IMR-90 (cell line): ENCODE measurements at regions not wholly inside any gene's neighbourhood (a gene's known extent, or its start where the extent isn't known, plus 50 kb on each side); places are given as distances from the start of the nearest gene placed in this dataset.

ENCODE experiments used
- ATAC-seq: fragments of 200-7000 bp; cut with Tn5 transposase; 2 replicates; pipeline ENCODE4 v1.9.1; 2020; ENCODE audit warnings: low read depth, mild to moderate bottlenecking, moderate library complexity
- BruUV-seq: library from RNA; stranded (reverse); fragments of 400-500 nt; replicated peaks from 2 replicates; lab custom pipeline; 2021; lab: Mats Ljungman, UMichigan
- CTCF ChIA-PET: fragments of 300-600 bp; formaldehyde crosslinking; extraction: SDS; loops from one replicate; lab custom pipeline; 2021; ENCODE audit warnings: antibody characterized with exemption; lab: Yijun Ruan, JAX
- POLR2A ChIA-PET: fragments of 300-600 bp; sonication (Branson Sonifier 250); formaldehyde crosslinking; loops from one replicate; lab custom pipeline; 2022; ENCODE audit warnings: antibody characterized with exemption; ENCODE audit not compliant: unreplicated experiment; lab: Charles Lee
- DNase-seq: peaks from one replicate; pipeline ENCODE4 v3.0.0; 2013
- H2AFZ ChIP-seq: replicated peaks from 2 replicates; pipeline ENCODE3; 2013; ENCODE audit warnings: low read length, mild to moderate bottlenecking; ENCODE audit not compliant: poor library complexity
- H2AK5ac ChIP-seq: 2 replicates; pipeline ENCODE4 v1.6.1; 2013; ENCODE audit warnings: low read depth, low read length, inconsistent platforms
- H2AK9ac ChIP-seq: replicated peaks from 2 replicates; pipeline ENCODE3; 2013; ENCODE audit warnings: mild to moderate bottlenecking, low read depth, low read length, moderate library complexity; ENCODE audit not compliant: poor library complexity
- H2BK120ac ChIP-seq: 2 replicates; pipeline ENCODE4 v1.6.1; 2013; ENCODE audit warnings: low read depth, low read length, inconsistent platforms
- H2BK15ac ChIP-seq: 3 replicates; pipeline ENCODE4 v1.6.1; 2013; ENCODE audit warnings: low read depth, low read length, inconsistent platforms
- H2BK20ac ChIP-seq: 2 replicates; pipeline ENCODE4 v1.6.1; 2013; ENCODE audit warnings: low read depth, mild to moderate bottlenecking, inconsistent platforms, low read length, moderate library complexity
- H2BK5ac ChIP-seq: 2 replicates; pipeline ENCODE4 v1.6.1; 2013; ENCODE audit warnings: mild to moderate bottlenecking, low read depth, low read length, inconsistent platforms; ENCODE audit not compliant: poor library complexity, severe bottlenecking
- H3K14ac ChIP-seq: replicated peaks from 2 replicates; pipeline ENCODE4 v1.6.1; 2013; ENCODE audit warnings: low read depth, low read length, inconsistent platforms
- H3K18ac ChIP-seq: 2 replicates; pipeline ENCODE4 v1.6.1; 2013; ENCODE audit warnings: low read depth, low read length, control low read depth
- H3K23ac ChIP-seq: 2 replicates; pipeline ENCODE4 v1.6.1; 2013; ENCODE audit warnings: low read depth, low read length, inconsistent platforms
- H3K27ac ChIP-seq: 2 replicates; pipeline ENCODE4 v1.5.1; 2013; ENCODE audit warnings: mild to moderate bottlenecking, control low read depth, low read length; ENCODE audit not compliant: insufficient read depth
- H3K27me3 ChIP-seq: 2 replicates; pipeline ENCODE4 v1.6.1; 2013; ENCODE audit warnings: low read length; ENCODE audit not compliant: control insufficient read depth, insufficient read depth
- H3K36me3 ChIP-seq: 2 replicates; pipeline ENCODE4 v1.6.1; 2013; ENCODE audit warnings: low read length, mixed read lengths; ENCODE audit not compliant: control insufficient read depth, insufficient read depth
- H3K4ac ChIP-seq: 2 replicates; pipeline ENCODE4 v1.6.1; 2013; ENCODE audit warnings: low read depth, low read length, inconsistent platforms
- H3K4me1 ChIP-seq: 2 replicates; pipeline ENCODE4 v1.6.1; 2013; ENCODE audit warnings: low read length, mixed read lengths; ENCODE audit not compliant: control insufficient read depth, insufficient read depth
- H3K4me2 ChIP-seq: 2 replicates; pipeline ENCODE4 v1.6.1; 2013; ENCODE audit warnings: low read depth, mild to moderate bottlenecking, control low read depth, low read length, moderate library complexity
- H3K4me3 ChIP-seq: 2 replicates; pipeline ENCODE4 v1.5.1; 2013; ENCODE audit warnings: low read depth, mild to moderate bottlenecking, control low read depth, low read length, moderate library complexity; ENCODE audit not compliant: insufficient read depth
- H3K56ac ChIP-seq: 2 replicates; pipeline ENCODE4 v1.6.1; 2013; ENCODE audit warnings: low read length, inconsistent platforms; ENCODE audit not compliant: insufficient read depth; ENCODE audit errors: extremely low read depth
- H3K79me1 ChIP-seq, 2 experiments: 2 replicates each; pipeline ENCODE4 v1.6.1; 2013; ENCODE audit warnings: low read length in 2 of 2, inconsistent platforms in 1 of 2, low read depth in 1 of 2
- H3K9ac ChIP-seq: 2 replicates; pipeline ENCODE4 v1.6.1; 2013; ENCODE audit warnings: low read depth, low read length, control low read depth
- H3K9me1 ChIP-seq: 2 replicates; pipeline ENCODE4 v1.6.1; 2013; ENCODE audit warnings: low read length, inconsistent platforms; ENCODE audit not compliant: insufficient read depth
- H3K9me3 ChIP-seq: 2 replicates; pipeline ENCODE4 v1.6.1; 2013; ENCODE audit warnings: low read length; ENCODE audit not compliant: control insufficient read depth, insufficient read depth
- H4K20me1 ChIP-seq: 2 replicates; pipeline ENCODE4 v1.6.1; 2013; ENCODE audit warnings: low read length, inconsistent platforms; ENCODE audit not compliant: insufficient read depth
- H4K5ac ChIP-seq: 2 replicates; pipeline ENCODE4 v1.6.1; 2013; ENCODE audit warnings: mild to moderate bottlenecking, low read depth, low read length, control low read depth
- H4K8ac ChIP-seq, 2 experiments: 2 replicates each; pipeline ENCODE4 v1.6.1; 2013; ENCODE audit warnings: low read depth in 2 of 2, low read length in 2 of 2, control low read depth in 1 of 2, inconsistent platforms in 1 of 2
- H4K91ac ChIP-seq: 2 replicates; pipeline ENCODE4 v1.6.1; 2013; ENCODE audit warnings: low read depth, low read length, inconsistent platforms; ENCODE audit not compliant: insufficient read depth
- BHLHE40 ChIP-seq: fragments of 150-350 bp; IDR thresholded peaks from 2 replicates; pipeline ENCODE4 v1.6.1; 2016; ENCODE audit warnings: mild to moderate bottlenecking, low read depth, low read length
- CEBPB ChIP-seq: IDR thresholded peaks from 2 replicates; pipeline ENCODE4 v1.6.1; 2012; ENCODE audit warnings: low read depth, low read length, improper control_type of control experiment
- ELK1 ChIP-seq: fragments of 150-350 bp; IDR thresholded peaks from 2 replicates; pipeline ENCODE4 v1.6.1; 2016; ENCODE audit warnings: low read depth, mild to moderate bottlenecking, low read length, moderate library complexity, borderline replicate concordance
- MAFK ChIP-seq: IDR thresholded peaks from 2 replicates; pipeline ENCODE4 v1.6.1; 2012; ENCODE audit warnings: low read depth, low read length, improper control_type of control experiment
- RFX5 ChIP-seq: IDR thresholded peaks from 2 replicates; pipeline ENCODE4 v1.8.0; 2012; ENCODE audit warnings: low read depth, mild to moderate bottlenecking, low read length, moderate library complexity
- SMC3 ChIP-seq: fragments of 150-350 bp; IDR thresholded peaks from 2 replicates; pipeline ENCODE4 v1.6.1; 2016; ENCODE audit warnings: low read depth, mild to moderate bottlenecking, antibody characterized with exemption, low read length, moderate library complexity
- WGBS, 2 experiments: methylation state at CpG; one replicate each; pipeline versions ENCODE4 v1.1.5 to v1.1.7; 2013; ENCODE audit warnings: missing lambda C conversion rate in 2 of 2; ENCODE audit not compliant: insufficient read length in 1 of 2; ENCODE audit errors: extremely low coverage in 2 of 2; 5-methylcytosine and 5-hydroxymethylcytosine counted together
- dilution Hi-C: fragments of 300-500 bp; cut with HindIII; formaldehyde crosslinking; loops from one replicate; pipeline ENCODE4 v1.14.3; 2018; ENCODE audit warnings: low sequenced_read_pairs; ENCODE audit not compliant: unreplicated experiment
- in situ Hi-C: fragments of 300-500 bp; cut with MboI; formaldehyde crosslinking; loops from 3 replicates; pipeline ENCODE4 v1.14.3; 2019; ENCODE audit warnings: low sequenced_read_pairs, inconsistent platforms, mixed read lengths
- intact Hi-C: fragments of 100-400 bp; cut with micrococcal nuclease; formaldehyde crosslinking; loops from 2 replicates; pipeline ENCODE4 v1.10.0; 2022

- no TSS peak for BruUV-seq
- Histone ChIP-seq H3K56ac (no peak overlapping the region), H3K79me1 (no peaks in the 10 kb centered on the region), H3K4me1 (no peaks in the 10 kb centered on the region), H4K91ac (no peak overlapping the region), H2BK120ac (no peak overlapping the region), H3K9me1 (no peaks in the 10 kb centered on the region), H3K9ac (no peak overlapping the region), H3K23ac (no peak overlapping the region), H3K4me2 (no peak overlapping the region), H2AK5ac (no peak overlapping the region), H3K27me3 (no peaks in the 10 kb centered on the region), H3K14ac (no peak overlapping the region), H3K18ac (no peak overlapping the region), H4K20me1 (no peaks in the 10 kb centered on the region), H2BK20ac (no peak overlapping the region), H3K4me3 (no peak overlapping the region), H3K36me3 (no peaks in the 10 kb centered on the region), H4K5ac (no peak overlapping the region), H2AK9ac (no peak overlapping the region), H3K4ac (no peak overlapping the region), H3K27ac (no peak overlapping the region), H4K8ac (no peak overlapping the region), H2BK15ac (no peak overlapping the region), H2BK5ac (no peak overlapping the region), H3K9me3 (no peaks in the 10 kb centered on the region), H2AFZ (no peak overlapping the region)
- DNase-seq (no peak), ATAC-seq (no peak)
- dilution Hi-C loops = no loop called here
- in situ Hi-C loops = no loop called here
- no CpG with 5 or more reads among the region's 2 CpGs for WGBS, 2 experiments
- CTCF ChIA-PET = no interaction called here
- POLR2A ChIA-PET = no interaction called here
- intact Hi-C loops = no loop called here
- TF ChIP-seq RFX5 (no peak), CEBPB (peak; percentile 67), MAFK (no peak), SMC3 (no peak), ELK1 (no peak), BHLHE40 (no peak)
Measured at GRCh38 chr3:118710532-118710931, 324.1 kb downstream of the IGSF11 start.
